HepG2 (cell line): ENCODE measurements at regions not wholly inside any gene's neighbourhood (a gene's known extent, or its start where the extent isn't known, plus 50 kb on each side); places are given as distances from the start of the nearest gene placed in this dataset.

Source experiments
- BRD4 ChIP-seq: sonication (generic); formaldehyde crosslinking; IDR thresholded peaks from 2 replicates; pipeline ENCODE4 v1.4.0; 2020; ENCODE audit warnings: missing genetic modification reagents
- CREB1 ChIP-seq, 2 experiments: fragments of 450-650 bp in 1 of 2; IDR thresholded peaks; 2 replicates each; pipeline ENCODE4 v1.6.1; 2016 to 2017; ENCODE audit warnings: control low read depth in 1 of 2, mild to moderate bottlenecking in 1 of 2, missing compliant biosample characterization in 1 of 2, missing genetic modification characterization in 1 of 2
- DPF2 ChIP-seq: sonication (generic); formaldehyde crosslinking; IDR thresholded peaks from 2 replicates; pipeline ENCODE4 v1.4.0; 2020; ENCODE audit warnings: mild to moderate bottlenecking, low read depth, missing genetic modification reagents, borderline replicate concordance
- ETV6 ChIP-seq: sonication (generic); formaldehyde crosslinking; conservative IDR thresholded peaks from 2 replicates; pipeline ENCODE4 v1.4.0; 2020; ENCODE audit warnings: missing genetic modification reagents
- EZH2 ChIP-seq: conservative IDR thresholded peaks from 2 replicates; pipeline ENCODE4 v1.6.1; 2012; ENCODE audit warnings: mild to moderate bottlenecking, low read depth, low read length, moderate library complexity
- HDAC2 ChIP-seq: sonication (generic); formaldehyde crosslinking; IDR thresholded peaks from 2 replicates; pipeline ENCODE4 v1.4.0; 2020; ENCODE audit warnings: missing genetic modification reagents
- NFE2L1 ChIP-seq: sonication (generic); formaldehyde crosslinking; IDR thresholded peaks from 2 replicates; pipeline ENCODE4 v1.4.0; 2020; ENCODE audit warnings: missing genetic modification reagents, mild to moderate bottlenecking, borderline replicate concordance
- NFKBIZ ChIP-seq: IDR thresholded peaks from 2 replicates; pipeline ENCODE4 v1.6.1; 2018; ENCODE audit warnings: missing genetic modification reagents, missing compliant biosample characterization
- SETDB1 ChIP-seq: sonication (generic); formaldehyde crosslinking; IDR thresholded peaks from 2 replicates; pipeline ENCODE4 v1.5.1; 2020; ENCODE audit warnings: missing genetic modification reagents, mild to moderate bottlenecking, borderline replicate concordance
- ZNF790 ChIP-seq: sonication (generic); formaldehyde crosslinking; IDR thresholded peaks from 2 replicates; pipeline ENCODE4 v1.8.0; 2022; ENCODE audit warnings: missing genetic modification reagents, mild to moderate bottlenecking, borderline replicate concordance
- ZSCAN9 ChIP-seq: IDR thresholded peaks from 2 replicates; pipeline ENCODE4 v1.6.1; 2016; ENCODE audit warnings: borderline replicate concordance
- TF ChIP-seq, protein P1 (sequence below): sonication (generic); formaldehyde crosslinking; IDR thresholded peaks from 2 replicates; pipeline ENCODE4 v1.5.0; 2020; ENCODE audit warnings: mild to moderate bottlenecking, missing genetic modification reagents, moderate library complexity
- TF ChIP-seq, protein P2 (sequence below), 2 experiments: fragments of 450-650 bp in 1 of 2; sonication (generic) in 1 of 2; formaldehyde crosslinking; IDR thresholded peaks; 2 replicates each; pipeline versions ENCODE4 v1.5.0 to v1.8.0; 2020 to 2022; ENCODE audit warnings: mild to moderate bottlenecking in 1 of 2, missing genetic modification reagents in 1 of 2
- TF ChIP-seq, protein P3 (sequence below): sonication (generic); formaldehyde crosslinking; conservative IDR thresholded peaks from 2 replicates; pipeline ENCODE4 v1.4.0; 2020; ENCODE audit warnings: missing genetic modification reagents

DNA sequence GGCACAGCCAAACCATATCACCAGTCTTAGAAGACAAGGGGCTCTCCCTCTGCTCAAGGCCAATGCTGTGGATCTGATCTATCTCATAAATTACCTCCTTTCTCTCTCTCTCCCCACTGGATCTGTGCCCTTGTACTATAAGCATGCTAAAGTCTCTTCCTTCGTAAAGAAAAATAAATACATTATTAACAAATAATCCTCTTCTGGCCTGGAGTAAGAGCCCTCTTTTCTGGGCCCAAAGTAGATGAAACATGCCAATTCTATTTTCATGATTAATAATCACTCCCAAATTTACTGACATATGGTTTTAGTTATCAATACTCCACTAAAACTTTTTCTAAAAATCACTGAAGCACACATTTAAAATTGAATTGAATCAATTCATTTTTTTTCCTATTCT is 889.7 kb downstream of the ADGRL2 start:
- TF ChIP-seq, protein P1, sequence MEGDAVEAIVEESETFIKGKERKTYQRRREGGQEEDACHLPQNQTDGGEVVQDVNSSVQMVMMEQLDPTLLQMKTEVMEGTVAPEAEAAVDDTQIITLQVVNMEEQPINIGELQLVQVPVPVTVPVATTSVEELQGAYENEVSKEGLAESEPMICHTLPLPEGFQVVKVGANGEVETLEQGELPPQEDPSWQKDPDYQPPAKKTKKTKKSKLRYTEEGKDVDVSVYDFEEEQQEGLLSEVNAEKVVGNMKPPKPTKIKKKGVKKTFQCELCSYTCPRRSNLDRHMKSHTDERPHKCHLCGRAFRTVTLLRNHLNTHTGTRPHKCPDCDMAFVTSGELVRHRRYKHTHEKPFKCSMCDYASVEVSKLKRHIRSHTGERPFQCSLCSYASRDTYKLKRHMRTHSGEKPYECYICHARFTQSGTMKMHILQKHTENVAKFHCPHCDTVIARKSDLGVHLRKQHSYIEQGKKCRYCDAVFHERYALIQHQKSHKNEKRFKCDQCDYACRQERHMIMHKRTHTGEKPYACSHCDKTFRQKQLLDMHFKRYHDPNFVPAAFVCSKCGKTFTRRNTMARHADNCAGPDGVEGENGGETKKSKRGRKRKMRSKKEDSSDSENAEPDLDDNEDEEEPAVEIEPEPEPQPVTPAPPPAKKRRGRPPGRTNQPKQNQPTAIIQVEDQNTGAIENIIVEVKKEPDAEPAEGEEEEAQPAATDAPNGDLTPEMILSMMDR: no peak
- TF ChIP-seq ZNF790 (CRISPR knock-in tag) (no peak), HDAC2 (CRISPR knock-in tag) (no peak), EZH2 (no peak), ZSCAN9 (no peak), NFE2L1 (CRISPR knock-in tag) (no peak), SETDB1 (no peak), ETV6 (no peak), DPF2 (CRISPR knock-in tag) (no peak), NFKBIZ (CRISPR knock-in tag) (no peak), CREB1 (IDR thresholded peaks at IDR 0.05) (no peak), CREB1 (CRISPR knock-in tag; IDR thresholded peaks at IDR 0.05) (no peak), BRD4 (no peak)
- TF ChIP-seq, protein P2, sequence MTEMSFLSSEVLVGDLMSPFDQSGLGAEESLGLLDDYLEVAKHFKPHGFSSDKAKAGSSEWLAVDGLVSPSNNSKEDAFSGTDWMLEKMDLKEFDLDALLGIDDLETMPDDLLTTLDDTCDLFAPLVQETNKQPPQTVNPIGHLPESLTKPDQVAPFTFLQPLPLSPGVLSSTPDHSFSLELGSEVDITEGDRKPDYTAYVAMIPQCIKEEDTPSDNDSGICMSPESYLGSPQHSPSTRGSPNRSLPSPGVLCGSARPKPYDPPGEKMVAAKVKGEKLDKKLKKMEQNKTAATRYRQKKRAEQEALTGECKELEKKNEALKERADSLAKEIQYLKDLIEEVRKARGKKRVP (CRISPR knock-in tag; IDR thresholded peaks at IDR 0.05): no peak
- TF ChIP-seq, protein P3, sequence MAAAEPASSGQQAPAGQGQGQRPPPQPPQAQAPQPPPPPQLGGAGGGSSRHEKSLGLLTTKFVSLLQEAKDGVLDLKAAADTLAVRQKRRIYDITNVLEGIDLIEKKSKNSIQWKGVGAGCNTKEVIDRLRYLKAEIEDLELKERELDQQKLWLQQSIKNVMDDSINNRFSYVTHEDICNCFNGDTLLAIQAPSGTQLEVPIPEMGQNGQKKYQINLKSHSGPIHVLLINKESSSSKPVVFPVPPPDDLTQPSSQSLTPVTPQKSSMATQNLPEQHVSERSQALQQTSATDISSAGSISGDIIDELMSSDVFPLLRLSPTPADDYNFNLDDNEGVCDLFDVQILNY: no peak
